8988T (cell line): ENCODE measurements at regions not wholly inside any gene's neighbourhood (a gene's known extent, or its start where the extent isn't known, plus 50 kb on each side); places are given as distances from the start of the nearest gene placed in this dataset.

Source experiments
- DNase-seq: peaks from one replicate; pipeline ENCODE4 v3.0.0; 2011

DNA sequence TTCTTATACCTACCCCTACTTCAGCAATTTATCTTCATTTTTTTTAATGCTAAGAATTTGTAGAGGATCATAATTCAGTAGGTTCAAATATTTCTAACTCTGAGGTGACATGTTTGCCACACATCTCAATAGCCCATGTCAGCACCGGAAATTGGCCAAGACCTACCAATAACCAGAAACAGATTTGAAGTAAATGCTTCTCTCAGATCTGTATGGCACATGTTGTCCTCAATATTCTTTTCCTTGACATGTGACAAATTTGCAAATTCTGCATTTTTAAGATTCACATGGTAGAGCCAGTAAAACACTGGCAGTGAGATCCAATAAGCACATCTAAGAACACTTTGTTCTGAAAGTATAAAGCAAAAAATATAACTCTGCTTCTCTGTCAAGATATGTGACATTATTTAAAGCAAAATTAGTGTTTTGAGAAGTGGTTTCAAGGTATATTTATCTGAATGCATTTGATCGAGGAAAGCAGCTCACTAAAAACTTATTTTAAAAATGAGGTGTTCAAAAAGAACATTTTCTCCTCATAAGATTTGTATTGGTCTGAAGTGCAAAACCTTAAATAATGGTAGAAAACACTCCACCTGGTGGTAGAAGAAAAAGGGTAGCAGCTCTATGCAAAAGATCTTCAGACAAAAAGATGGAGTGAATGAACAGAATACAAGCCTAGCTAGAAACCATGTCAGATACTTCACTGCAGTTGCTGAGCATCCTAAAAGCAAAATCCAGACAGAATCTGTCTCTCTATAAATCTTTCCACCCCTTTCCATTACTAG lies 513.8 kb upstream of the FAM241A start:
- DNase-seq, result no peak

DNA sequence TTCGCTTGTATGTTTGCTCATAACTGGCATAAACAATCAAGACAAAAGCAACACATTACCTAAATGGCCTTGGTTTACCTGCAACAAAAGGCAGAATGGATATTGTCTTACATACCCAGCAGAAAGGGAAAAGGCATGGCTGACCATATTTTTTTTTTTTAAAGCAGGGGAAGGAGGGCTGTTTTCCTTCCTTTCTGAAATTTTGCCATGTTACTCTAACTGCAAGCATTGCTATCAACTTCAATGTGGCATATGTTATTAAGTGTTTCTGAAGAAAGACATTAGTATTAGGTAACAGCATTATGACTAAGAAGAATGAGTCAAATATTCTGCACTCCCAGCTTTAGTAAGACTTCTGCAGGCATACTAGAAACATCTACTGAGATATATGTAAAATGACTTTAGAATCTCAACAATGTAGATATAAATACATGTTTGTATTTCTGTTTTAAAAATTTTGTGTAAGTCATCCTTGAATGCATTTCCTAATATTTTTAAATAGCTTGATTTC lies 512.6 kb upstream of the FAM241A start:
- no peak for DNase-seq

DNA sequence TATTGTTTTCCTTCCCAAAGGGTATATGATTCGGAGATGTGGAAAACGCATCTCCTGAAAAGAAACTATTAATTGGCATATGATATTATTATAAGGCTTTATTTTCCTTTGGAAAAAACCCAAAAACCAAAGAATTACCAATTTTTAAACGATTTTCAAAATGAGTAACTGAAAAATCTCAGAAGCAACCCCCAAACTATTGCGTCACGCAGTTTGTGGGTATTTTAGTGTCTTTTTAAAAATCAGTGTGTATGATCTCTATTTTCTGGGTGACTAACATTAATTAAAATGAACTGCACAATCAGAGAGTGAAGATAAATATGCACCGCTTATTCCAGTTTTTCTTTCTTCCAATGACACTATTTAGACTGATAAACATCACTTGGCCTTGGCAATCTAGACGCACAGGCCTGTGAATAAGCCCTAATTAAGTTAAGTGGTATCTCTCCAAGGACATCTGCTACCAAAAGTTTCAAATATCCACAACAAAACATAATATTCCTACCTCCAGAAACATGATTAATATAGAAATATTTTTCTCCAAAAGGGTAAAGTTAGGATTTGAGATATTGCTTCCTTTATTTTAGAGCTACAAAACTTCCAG lies 511.5 kb upstream of the FAM241A start:
- DNase-seq, result no peak

DNA sequence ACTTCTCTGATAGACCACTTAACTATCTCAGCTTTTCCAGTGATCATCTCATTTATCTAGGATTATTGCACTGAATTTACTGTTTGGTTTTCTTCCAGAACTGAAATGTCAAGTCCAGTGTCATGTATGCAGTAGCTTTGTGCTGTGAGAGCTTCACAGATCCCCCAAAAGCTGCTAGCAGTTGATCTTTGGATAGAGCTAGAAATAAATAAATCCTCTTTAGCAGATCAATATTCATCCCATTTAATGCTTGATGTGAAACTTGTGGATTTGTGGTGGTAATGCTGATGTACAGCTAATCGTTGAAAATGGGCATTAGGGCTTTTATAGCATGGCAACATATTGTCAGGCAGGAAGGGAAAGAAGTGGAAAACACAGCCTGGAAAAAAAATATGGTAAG lies 509.6 kb upstream of the FAM241A start:
- DNase-seq, result no peak

DNA sequence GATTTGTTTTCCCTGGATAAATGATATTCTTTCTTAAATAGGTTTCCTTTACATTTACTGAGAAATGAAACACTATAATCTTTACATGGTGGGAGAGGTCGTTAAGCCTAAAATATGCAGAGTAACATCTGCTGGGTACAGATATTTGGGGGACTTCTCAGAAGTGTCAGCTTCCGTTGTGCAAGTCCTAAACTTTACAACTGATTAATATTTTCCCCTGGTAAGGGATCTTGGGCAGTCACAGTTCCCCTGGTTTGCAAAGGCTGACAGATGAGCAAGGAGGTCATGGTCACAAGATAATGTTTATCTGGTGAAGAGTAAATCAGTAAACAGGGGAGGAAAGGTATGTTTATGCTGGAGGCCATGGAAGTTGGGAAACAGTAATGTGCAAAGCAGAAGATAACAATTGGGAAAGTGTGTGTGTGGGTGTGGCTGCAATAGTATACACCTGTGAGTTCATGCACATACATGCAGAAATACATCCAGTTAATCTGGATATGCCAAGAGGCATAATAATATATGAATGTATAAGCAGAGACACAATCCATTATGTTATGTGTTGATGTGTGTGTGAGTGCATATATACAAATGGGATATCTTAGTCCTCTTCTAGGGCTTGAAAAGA lies 508.2 kb upstream of the FAM241A start:
- no peak for DNase-seq

DNA sequence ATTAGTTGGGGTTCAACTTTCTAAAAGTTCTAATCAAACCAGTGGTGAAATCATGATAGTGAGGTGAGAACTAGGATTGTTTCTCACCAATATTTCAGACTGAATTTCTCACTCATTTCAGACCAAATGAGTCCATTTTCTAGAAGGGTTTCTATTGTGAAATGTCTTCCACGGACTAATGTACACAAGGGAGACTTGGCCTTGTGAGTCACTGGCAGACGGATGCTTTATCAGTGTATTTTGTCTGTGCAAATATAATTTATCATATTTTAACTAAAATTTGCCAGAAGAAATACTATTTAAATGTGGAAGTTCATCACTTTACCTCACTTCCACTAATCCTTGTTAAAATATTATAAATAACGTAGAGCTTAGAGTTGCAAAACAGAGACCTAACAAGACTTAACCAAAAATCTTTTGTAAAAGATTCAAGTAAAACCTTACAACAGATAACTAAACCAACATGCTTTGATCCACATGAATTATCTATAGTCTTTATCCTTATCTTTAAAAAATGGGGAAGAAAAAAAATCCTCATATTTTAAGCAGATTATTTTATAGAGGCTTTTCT lies 506.0 kb upstream of the FAM241A start:
- no peak for DNase-seq

DNA sequence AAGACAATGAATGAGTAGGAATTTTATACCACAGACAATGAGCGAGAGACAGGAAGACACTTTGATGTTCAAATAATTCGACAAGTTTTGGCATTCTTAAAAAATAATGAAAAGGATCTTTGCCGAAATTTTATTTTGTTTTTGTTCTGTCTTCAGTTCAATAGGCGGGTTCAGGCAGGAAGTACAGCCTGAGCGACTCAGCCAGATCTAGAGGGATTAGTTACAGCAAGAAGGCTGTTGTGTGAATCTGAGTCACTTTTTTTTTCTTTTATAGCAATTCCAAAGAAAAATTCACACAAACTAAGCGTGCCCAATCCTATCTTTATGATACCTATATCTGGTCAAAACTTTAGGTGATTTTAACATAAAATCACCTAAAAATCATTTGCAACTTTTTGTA lies 505.4 kb upstream of the FAM241A start:
- DNase-seq, result no peak

DNA sequence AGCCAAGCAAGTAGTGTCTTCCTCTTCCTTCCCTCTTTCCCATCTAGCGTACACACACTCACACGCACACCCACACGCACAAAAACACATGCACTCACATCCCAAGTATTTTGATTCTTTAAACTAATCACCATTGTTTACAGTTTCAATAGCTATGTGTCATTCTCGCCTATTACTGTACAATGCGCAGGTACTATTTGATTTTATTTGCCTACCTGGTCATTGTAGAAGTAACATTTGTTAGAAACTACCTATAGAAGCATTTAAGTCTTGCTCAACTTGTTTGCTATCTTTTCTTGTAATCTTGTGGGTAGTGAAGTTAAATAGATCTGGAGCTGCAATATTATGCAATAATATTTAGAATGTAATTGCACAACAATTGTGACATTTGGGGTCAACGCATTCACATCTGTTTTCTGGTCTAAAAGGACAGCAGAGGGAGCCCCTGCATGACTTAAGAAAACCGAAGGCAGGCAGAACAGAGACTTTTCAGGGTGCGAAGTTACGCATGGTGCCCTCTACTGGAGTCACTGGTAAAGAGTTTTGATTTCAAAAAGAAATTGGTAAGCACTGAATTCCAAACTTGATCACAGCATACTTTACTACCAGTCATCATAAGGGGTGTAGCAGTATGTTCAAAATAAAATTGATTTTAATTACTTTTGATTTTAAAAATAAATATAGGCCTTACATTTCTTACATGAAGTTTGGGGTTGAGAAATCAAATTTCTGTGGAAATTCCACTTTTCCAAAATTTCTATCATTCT lies 503.3 kb upstream of the FAM241A start:
- peak; percentile 13 for DNase-seq

DNA sequence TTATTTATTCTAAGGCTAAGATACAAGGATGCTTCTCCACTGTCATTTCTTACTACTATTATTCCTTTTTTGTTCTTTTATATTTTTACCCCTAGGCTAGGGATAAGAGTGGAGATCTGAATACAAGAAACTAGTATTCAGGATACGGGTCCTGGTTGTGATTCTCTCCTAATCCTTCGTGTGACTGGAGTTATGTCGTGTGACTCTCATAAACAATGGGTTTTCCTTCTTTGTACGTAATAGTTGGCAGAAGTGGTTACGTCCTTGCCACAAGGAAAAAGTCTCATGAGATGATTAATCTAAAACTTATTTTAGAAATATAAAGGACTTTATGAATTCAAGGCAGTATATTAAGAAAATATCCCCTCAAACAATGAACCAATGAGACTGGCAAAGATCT lies 497.2 kb upstream of the FAM241A start:
- DNase-seq, result no peak

DNA sequence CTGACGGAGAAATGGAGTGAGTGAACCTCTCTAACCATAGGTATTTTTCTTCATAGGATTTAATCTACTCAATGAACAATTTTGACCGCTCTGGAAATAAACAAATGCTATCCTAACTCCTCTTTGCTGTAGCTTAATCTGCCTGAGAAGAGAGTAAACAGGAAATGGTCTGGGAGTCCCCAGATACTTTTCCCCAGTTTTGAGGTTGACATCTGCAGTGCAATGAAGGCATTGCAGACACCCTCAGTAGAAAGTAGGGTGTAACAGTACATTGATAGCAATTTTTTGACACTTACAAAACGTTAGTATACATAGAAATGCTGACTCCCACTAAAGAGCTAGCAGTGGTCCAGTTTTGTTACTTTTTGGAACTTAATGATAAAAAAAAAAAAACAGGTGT lies 495.9 kb upstream of the FAM241A start:
- DNase-seq, result no peak

DNA sequence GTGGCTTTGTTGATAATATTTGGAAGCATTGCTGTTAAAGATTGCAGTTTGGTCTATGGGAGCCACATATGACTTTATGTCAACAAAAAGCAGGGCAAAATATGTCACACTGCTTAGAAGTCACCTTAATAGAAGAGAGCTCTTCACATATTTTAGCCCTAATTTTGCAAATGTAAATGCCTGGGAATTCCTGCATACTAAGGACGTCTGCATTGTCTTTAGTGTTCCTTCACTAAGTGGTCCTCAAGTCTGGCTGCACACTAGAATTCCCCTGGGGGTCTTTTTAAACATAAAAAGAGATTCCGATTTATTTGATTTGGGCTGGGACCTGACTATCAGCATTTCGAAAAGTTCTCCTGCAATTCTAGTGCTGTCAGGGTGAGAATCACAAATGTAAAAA lies 495.1 kb upstream of the FAM241A start:
- no peak for DNase-seq

DNA sequence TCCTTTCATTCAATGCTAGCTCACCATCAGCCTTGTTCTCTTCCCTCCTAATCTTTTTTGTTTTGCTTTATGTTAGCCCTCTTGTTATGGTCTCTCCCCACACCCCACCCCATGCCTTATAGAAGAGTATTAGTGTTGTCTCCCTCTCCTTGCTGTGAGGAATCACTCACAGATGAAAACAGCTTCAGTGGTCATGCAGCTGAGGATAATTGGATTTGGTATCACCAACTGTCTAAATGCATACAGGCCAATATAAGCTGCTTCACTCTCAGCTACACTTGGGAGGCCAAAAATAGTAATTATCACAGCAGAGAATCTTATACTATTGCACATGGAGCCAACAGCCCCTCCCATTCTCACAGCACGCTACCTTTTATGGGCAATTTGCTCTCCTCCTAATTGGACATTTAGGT lies 494.6 kb upstream of the FAM241A start:
- DNase-seq, result no peak

DNA sequence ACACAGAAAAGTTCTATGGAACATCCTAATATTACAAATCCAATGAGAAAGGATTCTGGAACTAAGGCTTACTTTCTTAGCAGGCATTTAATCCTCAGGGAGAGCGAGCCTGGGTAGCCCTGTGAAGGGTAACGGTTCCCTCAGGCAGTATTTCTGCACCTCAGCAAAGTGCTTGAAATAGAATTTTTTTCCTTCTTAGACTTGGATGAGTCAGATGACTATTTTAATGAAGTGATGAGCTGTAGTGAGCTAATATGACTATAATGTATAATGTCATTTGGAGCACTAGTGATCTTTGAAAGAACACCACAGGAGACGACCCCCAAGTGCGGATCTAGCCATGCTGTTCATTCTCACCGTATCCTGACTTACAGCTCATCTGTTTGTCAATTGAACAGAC lies 493.0 kb upstream of the FAM241A start:
- no peak for DNase-seq

DNA sequence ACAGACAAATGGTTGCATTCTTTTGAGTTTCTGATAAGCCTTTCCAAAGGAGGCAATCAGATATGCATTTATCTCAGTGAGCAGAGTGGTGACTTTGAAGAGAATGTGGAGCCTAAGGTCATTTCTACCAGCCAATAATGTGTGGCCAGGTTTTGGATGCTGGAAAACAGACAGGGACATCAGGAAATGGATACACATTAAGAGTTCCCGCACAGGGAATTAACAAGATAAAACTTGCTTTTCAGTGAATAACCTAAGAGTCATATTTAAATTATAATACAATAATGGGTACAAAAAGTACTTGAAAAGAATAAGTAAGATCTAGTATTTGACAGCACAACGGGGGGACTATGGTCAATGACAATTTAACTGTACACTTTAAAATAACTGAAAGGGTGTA lies 492.3 kb upstream of the FAM241A start:
- no peak for DNase-seq

DNA sequence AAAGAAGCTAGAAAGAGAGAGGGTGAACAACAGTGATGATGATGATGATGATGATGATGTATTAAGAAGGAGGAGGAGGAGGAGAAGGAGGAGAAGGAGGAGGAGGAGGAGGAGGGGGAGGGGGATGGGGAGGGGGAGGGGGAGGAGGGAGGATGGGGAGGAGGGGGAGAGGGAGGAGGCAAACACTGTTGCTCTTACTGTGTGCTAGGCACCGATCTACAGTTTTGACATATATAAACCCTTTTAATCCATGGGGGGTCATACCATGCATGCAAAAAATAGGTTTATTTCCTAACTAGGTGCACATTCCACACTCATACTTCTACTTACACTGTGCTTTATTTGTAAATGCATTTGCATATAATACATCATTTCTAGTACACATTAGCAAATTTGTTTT lies 482.8 kb upstream of the FAM241A start:
- DNase-seq, result no peak

DNA sequence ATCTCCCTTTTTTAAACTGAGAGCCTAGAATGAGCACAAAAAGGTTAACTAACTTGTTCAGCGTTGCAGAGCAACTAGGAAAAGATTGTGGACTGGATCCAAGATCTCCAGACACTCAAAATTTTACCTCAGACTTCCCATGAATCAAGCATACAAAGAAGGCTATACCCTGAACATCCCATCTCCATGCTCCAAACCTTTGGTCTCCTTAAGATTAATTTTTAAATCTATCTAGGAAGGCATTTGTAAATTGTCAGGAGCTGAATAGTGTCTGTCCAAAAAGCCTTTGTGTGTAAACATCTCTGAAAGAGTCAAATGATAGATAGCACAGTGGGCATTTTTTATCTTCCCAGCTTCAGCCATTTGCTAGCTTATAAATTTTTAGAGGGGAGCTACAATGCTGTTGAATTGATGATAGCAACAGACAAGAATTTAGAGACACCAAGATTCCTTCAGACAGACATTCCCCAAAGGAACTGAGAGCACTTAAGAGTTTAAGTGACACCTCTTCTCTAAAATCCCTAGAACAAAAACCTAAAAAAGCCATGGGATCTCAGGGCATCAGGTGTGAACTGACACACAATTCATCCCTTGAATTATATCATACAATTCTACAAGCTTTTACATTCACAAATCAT lies 480.8 kb upstream of the FAM241A start:
- no peak for DNase-seq

DNA sequence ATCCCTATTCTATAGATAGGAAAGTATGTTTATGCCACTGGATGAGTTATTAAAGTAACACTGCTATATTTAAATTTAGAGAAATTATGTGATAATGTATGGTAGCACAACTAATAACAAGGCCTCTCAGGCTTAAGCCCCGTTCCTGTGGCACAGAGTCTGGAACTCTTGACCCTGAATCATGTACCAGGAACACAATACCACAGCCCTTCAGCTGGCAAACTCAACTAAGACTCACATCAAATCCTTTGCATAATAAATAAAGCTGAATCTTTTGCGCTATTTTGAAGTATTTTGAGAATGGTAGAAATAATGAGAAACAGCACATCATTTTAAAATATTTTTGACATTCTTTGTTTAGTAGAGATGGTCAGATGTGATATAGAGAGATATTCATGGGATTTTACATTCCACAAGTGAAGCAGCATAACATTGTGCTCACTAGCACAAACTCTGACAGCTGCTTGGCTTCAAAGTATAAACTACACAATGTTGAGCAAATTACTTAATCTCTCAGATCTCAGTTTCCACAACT lies 478.4 kb upstream of the FAM241A start:
- no peak for DNase-seq

DNA sequence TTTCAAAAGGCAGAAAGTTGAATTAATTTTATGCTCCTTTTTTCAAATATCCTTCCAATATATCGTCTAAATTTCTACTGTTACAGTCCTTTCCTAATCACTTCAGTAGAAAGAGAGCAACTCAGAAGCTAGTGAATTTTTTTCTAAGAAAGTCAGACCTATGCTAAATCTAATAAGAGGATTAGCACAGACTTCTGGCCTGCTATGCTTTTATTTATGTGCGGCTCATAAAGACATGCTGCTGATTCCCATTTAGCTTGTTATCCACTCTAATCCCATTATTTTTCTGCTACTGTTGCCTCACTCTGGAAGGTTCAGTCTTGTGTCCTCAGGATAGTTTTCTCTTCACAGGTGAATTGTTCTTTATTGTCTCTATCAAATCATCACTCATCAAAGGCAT lies 473.5 kb upstream of the FAM241A start:
- DNase-seq, result no peak

DNA sequence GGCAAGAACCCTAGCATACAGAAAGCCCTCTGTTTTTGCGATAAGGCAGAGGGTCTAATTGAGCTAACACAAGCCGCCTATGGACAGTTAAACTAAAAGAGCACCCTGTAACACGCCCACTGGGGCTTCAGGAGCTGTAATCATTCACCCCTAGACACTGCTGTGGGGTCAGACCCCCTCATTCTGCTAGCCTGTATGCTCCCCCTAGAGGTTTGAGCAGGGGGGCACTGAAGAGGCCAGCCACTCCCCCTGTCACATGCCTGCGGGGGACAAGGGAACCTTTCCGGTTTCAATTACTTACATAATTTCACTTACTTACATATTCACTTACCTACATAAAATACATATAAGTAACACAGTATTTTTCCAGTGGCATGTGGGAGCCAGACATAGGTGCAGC lies 469.5 kb upstream of the FAM241A start:
- DNase-seq, result no peak

DNA sequence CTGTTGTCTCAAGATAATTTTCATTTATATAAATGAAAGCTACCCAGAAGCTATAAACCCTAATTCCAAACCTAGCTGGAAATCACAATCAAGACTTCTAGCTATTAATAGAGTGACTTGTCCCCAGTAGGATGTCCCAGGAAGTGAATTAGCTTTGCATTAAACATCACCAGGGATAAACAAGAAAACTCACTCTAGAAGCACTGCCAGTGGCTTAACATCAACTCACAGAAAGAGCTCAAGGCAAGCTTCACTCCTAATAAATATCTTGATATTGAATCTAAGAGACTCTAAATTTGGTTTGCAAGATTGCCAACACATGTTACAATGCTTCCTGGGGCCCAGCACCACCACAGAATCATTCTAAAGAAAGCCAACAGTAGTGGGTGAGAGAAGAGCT lies 468.7 kb upstream of the FAM241A start:
- DNase-seq, result no peak

DNA sequence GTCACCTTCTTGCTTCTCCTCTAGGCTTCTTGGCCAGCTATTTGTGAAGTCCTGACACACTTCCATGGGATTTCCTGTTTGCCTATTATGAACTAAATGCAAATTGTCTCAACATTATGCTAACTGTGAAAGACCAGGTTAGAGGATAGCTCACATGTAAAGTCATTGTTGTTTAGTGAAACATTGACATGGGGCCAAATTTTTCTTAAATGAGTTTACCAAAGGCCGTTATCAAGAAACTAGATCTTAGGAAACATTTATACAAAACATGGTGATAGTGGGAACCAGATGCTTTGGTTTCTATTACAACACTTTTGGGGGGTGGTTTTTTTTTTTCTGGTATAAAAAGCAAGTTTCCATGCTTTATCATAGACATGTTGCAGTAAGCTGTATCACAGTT lies 466.8 kb upstream of the FAM241A start:
- DNase-seq, result no peak

DNA sequence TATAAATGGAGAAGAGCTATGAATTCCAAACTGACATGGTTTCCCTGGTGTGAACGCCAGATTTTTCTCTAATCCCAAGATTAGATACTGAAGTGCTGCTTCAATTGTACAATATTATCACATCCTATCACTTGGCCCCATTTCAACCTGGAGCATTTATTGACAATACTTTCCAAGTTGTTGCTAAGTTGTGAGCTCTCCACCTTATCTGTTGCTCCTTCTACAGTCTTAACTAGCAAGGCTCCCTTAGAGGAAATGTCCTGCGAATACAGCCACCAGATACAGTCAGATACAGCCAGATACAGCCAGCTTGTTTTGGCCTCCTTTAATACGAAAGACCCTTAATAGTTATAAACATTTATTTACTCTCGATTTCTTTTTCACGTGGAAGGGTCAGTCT lies 466.3 kb upstream of the FAM241A start:
- no peak for DNase-seq
